Epithelial cell of esophagus (primary cell): ENCODE measurements at regions not wholly inside any gene's neighbourhood (a gene's known extent, or its start where the extent isn't known, plus 50 kb on each side); places are given as distances from the start of the nearest gene placed in this dataset.
A peak's percentile ranks its signal among the peaks of the same experiment; 100 is the strongest.

Experiments
- DNase-seq: peaks from one replicate; pipeline ENCODE4 v3.0.0; 2010; ENCODE audit warnings: low read depth
- H3K4me3 ChIP-seq: 2 replicates; pipeline ENCODE4 v1.5.1; 2011; ENCODE audit warnings: mild to moderate bottlenecking, low read length, control low read depth
- TF ChIP-seq, protein P1 (sequence below): IDR thresholded peaks from 2 replicates; pipeline ENCODE4 v1.5.1; 2011; ENCODE audit warnings: low read depth, mild to moderate bottlenecking, low read length, control low read depth, inconsistent platforms; ENCODE audit not compliant: insufficient read depth; ENCODE audit errors: missing control alignments

DNA sequence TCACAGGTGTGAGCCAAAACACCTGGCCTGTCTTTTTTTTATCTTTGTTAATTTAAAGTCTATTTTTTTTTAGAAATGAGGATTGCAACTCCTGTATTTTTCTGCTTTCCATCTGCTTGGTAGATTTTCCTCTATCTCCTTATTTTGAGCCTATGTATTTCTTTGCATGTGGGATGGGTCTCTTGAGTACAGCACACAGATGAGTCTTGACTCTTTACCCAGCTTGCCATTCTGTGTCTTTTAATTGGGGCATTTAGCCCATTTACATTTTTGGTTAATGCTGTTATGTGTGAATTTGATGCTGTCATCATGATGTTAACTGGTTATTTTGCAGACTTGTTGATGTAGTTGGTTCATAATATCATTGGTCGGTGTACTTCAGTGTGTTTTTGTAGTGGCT, 317.4 kb downstream of the IPO8 start:
- DNase-seq, result no peak
- TF ChIP-seq, protein P1, sequence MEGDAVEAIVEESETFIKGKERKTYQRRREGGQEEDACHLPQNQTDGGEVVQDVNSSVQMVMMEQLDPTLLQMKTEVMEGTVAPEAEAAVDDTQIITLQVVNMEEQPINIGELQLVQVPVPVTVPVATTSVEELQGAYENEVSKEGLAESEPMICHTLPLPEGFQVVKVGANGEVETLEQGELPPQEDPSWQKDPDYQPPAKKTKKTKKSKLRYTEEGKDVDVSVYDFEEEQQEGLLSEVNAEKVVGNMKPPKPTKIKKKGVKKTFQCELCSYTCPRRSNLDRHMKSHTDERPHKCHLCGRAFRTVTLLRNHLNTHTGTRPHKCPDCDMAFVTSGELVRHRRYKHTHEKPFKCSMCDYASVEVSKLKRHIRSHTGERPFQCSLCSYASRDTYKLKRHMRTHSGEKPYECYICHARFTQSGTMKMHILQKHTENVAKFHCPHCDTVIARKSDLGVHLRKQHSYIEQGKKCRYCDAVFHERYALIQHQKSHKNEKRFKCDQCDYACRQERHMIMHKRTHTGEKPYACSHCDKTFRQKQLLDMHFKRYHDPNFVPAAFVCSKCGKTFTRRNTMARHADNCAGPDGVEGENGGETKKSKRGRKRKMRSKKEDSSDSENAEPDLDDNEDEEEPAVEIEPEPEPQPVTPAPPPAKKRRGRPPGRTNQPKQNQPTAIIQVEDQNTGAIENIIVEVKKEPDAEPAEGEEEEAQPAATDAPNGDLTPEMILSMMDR, result no peak
- H3K4me3 ChIP-seq, result no peak overlapping the region

DNA sequence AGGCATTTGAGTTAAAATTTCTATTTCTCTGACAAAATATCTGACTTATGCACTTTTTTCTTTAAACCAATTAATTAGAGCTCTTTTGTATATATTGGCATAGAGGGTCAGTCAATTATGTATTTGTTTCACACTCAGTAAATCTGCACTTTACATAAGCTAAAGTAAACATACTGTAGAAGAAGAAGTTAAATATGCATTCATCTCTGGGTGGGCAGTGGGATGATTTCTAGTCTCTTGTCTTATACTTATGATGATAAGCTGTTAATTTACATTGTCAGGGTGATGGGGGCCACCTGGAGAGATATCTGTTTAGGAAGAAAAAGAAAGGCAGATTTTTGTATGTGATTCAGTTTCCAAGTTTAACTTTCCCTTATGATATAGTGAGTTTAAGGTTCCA, 330.8 kb downstream of the IPO8 start:
- DNase-seq, result no peak
- TF ChIP-seq, protein P1, result no peak
- H3K4me3 ChIP-seq, result no peak overlapping the region

DNA sequence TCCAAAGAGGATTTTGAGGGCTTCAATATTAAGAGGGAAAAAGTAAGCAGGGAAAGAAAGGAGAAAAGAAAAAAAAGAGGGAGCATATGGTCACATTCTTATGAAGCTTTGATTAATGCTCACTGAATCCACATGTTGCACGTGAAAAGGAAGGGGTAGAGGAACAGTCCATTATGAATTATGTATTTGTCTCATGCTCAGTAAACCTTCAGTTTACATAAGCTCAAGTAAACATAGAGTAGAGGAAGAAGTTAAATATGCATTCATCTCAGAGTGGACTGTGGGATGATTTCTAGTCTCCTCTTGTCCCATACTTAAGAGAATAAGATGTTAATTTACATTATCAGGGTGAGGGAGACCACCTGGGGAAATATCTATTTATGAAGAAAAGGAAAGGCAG, 334.5 kb downstream of the IPO8 start:
- TF ChIP-seq, protein P1, result no peak
- H3K4me3 ChIP-seq, result no peak overlapping the region
- no peak for DNase-seq

DNA sequence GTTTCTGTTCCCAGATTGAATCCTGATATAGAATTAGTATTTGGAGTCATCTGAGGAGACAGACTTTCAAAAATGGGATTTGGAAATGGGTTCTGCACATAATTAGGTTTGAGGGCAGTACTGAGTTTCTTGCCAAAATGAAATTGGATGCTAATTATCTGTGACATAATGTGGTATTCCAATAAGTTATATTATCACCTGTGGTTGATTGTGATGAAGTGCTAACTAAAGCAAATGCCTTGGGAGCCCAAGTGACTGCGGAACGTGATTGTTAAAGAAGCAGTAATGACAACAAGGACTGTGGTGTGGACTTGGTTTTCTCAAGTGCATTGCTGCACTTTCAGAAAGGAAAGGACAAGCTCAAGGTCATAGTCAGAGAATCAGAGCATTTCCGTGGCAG, 337.0 kb downstream of the IPO8 start:
- TF ChIP-seq, protein P1, result no peak
- no peak for DNase-seq
- H3K4me3 ChIP-seq, result no peak overlapping the region

DNA sequence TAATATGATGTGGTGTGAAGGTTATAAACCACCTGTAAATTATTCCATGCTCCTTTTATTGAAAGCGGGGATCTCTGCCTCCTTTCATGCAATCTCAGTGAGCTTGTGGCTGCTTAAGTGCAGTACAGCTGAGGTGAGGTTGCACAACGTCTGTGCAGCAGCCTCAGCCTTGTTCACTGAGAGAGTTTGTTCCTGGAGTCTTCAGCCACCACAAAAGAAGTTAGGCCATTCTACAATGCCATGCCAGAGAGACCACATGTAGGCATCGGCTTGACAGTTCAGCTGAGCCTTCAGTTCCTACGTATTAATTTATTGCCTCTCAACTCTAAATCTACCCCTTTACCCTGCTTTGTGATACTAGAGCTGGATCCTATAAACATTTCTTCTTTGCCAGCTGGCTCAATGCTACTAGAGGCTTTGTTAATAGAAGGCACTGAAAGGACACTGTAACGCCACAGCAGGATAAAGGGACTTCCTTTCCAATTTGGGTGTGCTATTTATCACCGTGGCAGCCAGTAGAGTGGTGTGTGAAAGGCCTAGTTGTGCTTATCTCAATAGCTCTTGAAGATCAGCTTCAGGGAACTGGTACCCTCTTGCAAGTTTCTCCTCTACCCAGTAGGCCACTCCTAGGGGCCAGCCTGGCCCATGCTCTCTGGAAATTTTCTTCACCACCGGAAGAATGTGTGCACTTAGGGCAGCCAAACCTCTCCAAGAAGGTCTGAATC, 337.7 kb downstream of the IPO8 start:
- no peak overlapping the region for H3K4me3 ChIP-seq
- TF ChIP-seq, protein P1, result no peak
- DNase-seq, result peak; percentile 11

DNA sequence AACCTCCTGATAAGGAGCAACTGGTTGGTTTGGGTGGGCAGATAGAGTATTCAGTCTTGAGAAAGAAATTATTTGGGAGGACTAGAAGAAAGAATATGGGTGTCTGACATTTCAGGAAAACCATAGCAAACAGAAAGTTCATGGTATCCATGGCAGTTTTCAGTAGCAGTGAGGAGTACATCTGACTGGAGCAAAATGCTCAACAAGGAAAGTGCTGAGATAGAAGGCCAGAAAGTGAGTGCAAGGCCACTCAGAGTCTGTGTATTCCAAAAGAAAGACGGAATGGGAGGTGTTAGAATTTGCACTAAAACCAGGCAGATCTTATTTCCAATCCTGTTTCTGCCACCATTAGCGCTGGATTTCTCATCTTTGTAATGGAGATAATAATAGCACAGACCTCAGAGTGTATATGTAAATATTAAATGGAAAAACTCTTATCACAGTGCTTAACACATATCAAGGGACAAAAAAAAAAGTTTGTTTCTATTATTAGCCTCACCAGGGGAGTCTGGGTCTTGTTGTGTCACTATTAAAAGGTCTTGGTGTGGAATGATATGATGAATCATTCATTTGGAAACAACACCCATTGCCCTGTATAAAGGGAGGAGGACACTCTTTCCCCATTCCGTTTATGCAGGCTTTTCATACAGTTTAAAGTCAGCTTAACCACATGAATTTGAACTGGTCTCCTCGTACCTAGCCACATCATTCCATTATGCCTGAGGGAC, 349.8 kb downstream of the IPO8 start:
- TF ChIP-seq, protein P1, result no peak
- no peak for DNase-seq
- no peak overlapping the region for H3K4me3 ChIP-seq
